ENCODE measurements at regions not wholly inside any gene's neighbourhood (a gene's known extent, or its start where the extent isn't known, plus 50 kb on each side); places are given as distances from the start of the nearest gene placed in this dataset.

GRCh38 chr3:95311272-95311671 is 1248.4 kb downstream of the NSUN3 start:
- ATAC-seq (no peak), DNase-seq (ENCODE audit: low spot score) (no peak)
- peaks cover 11% of the 10 kb centered on the region for H3K36me3 Mint-ChIP-seq
- no peaks in the 10 kb centered on the region for H3K27me3 Mint-ChIP-seq (ENCODE audit: low read depth)
- H3K4me3 Mint-ChIP-seq = no peak overlapping the region
- ChIA-PET POLR2A (no interaction called here), CTCF (no interaction called here)
- H3K9me3 Mint-ChIP-seq = peaks cover 15% of the 10 kb centered on the region
- TF ChIP-seq HMGA2 (CRISPR knock-in tag; IDR thresholded peaks at IDR 0.05) (no peak), MAX (CRISPR knock-in tag; IDR thresholded peaks at IDR 0.05) (no peak), ESRRA (CRISPR knock-in tag; IDR thresholded peaks at IDR 0.05; ENCODE audit: borderline replicate concordance) (no peak), FOXK1 (CRISPR knock-in tag; IDR thresholded peaks at IDR 0.05) (no peak), NFYB (CRISPR knock-in tag; conservative IDR thresholded peaks at IDR 0.05; ENCODE audit: low read depth) (no peak), SP1 (CRISPR knock-in tag; conservative IDR thresholded peaks at IDR 0.05) (no peak), CREB1 (CRISPR knock-in tag; IDR thresholded peaks at IDR 0.05) (no peak), GRHL2 (CRISPR knock-in tag; IDR thresholded peaks at IDR 0.05; ENCODE audit: insufficient replicate concordance, severe bottlenecking) (no peak), ZNF671 (CRISPR knock-in tag; IDR thresholded peaks at IDR 0.05) (no peak), ATF6 (CRISPR knock-in tag; IDR thresholded peaks at IDR 0.05) (no peak), ZNF281 (CRISPR knock-in tag; IDR thresholded peaks at IDR 0.05) (no peak), SMAD3 (CRISPR knock-in tag; IDR thresholded peaks at IDR 0.05; ENCODE audit: borderline replicate concordance) (no peak), ATF1 (CRISPR knock-in tag; IDR thresholded peaks at IDR 0.05) (no peak), ZBTB21 (CRISPR knock-in tag; IDR thresholded peaks at IDR 0.05; ENCODE audit: borderline replicate concordance) (no peak), IRF1 (CRISPR knock-in tag; IDR thresholded peaks at IDR 0.05) (no peak), FOXJ3 (CRISPR knock-in tag; IDR thresholded peaks at IDR 0.05; ENCODE audit: borderline replicate concordance) (no peak), ZNF532 (CRISPR knock-in tag; IDR thresholded peaks at IDR 0.05; ENCODE audit: borderline replicate concordance) (no peak), CREM (CRISPR knock-in tag; IDR thresholded peaks at IDR 0.05) (no peak), ZNF416 (CRISPR knock-in tag; IDR thresholded peaks at IDR 0.05) (no peak), KAT7 (CRISPR knock-in tag; IDR thresholded peaks at IDR 0.05; ENCODE audit: borderline replicate concordance) (no peak)
- peaks cover 3% of the 10 kb centered on the region; the same call in 1 of the 2 replicates for H3K4me1 Mint-ChIP-seq
- H3K27ac Mint-ChIP-seq = no peak overlapping the region

All from WTC11 (cell line).